BLaER1 treated with 17β-estradiol and CSF1 and Interleukin-3, amounts not matched to agents 10 nM and 100 nM (cell line): ENCODE measurements at regions not wholly inside any gene's neighbourhood (a gene's known extent, or its start where the extent isn't known, plus 50 kb on each side); places are given as distances from the start of the nearest gene placed in this dataset.
A peak's percentile ranks its signal among the peaks of the same experiment; 100 is the strongest.

Experiments
- H3K27ac ChIP-seq, 11 experiments: shearing (Covaris generic); formaldehyde crosslinking; 2 replicates each; pipeline ENCODE4 v1.8.1; 2022
- H3K27me3 ChIP-seq, 11 experiments: shearing (Covaris generic); formaldehyde crosslinking; 2 replicates each; pipeline ENCODE4 v1.8.1; 2022
- H3K36me3 ChIP-seq, 11 experiments: shearing (Covaris generic); formaldehyde crosslinking; 2 replicates each; pipeline ENCODE4 v1.8.1; 2022
- H3K4me1 ChIP-seq, 10 experiments: shearing (Covaris generic); formaldehyde crosslinking; 2 replicates each; pipeline ENCODE4 v1.8.1; 2022
- H3K4me2 ChIP-seq, 11 experiments: shearing (Covaris generic); formaldehyde crosslinking; 2 replicates each; pipeline ENCODE4 v1.8.1; 2022
- H3K4me3 ChIP-seq, 10 experiments: shearing (Covaris generic); formaldehyde crosslinking; 2 replicates each; pipeline ENCODE4 v1.8.1; 2022
- H3K9ac ChIP-seq, 11 experiments: shearing (Covaris generic); formaldehyde crosslinking; 2 replicates each; pipeline ENCODE4 v1.8.1; 2022
- H3K9me3 ChIP-seq, 11 experiments: shearing (Covaris generic); formaldehyde crosslinking; replicated peaks in 1 of 11; 2 replicates each; pipeline ENCODE4 v1.8.1; 2022
- H4K20me1 ChIP-seq, 11 experiments: shearing (Covaris generic); formaldehyde crosslinking; 2 replicates each; pipeline ENCODE4 v1.8.1; 2022
- Cebpa-rat ChIP-seq, 11 experiments: shearing (Covaris generic); IDR thresholded peaks; 2 replicates each; pipeline ENCODE4 v1.8.1; 2022

DNA sequence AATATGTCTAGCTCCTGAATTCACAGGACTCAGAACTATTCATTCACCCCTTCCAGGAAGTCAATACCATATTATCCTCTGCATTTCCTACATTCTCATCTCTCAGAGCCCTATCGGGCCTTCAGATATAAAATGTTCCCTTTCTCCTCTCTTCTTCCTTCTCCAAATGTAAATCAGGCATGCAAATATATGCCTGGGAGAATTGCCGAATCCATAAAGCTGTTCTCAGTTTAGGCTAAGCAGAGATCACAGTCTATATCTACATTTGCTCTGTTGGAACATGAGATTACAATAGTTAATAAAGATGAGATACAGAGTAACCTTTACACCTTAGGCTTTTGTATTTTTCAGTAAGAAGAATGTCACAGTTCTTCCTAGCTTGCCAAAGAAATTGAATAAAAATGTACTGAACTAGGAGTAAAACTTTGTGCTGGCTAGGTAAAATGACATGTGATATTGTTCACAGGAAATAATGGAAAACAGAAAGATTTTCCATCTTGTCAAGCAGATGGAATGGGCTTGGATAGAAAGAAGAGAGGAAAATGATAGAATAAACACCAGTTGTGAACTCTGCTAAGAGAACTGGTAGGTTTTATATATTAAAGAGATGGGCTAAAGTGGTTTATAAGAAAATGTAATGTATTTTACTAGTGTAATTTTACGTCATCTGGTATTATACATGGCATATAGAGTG, 161.5 kb downstream of the NRIP1 start:
- Histone ChIP-seq H3K36me3 (no peaks in the 10 kb centered on the region), H4K20me1 (no peaks in the 10 kb centered on the region), H3K4me2 (no peak overlapping the region), H3K27ac (no peak overlapping the region), H3K27me3 (no peaks in the 10 kb centered on the region), H3K4me1 (peaks cover 0 to 9% (median 0%) of the 10 kb centered on the region in 10 experiments; a peak in 4 of 20 replicates), H3K9me3 (0 out of 22 replicates have a peak, but pooled peaks cover 0 to 5% (median 0%) of the 10 kb centered on the region in 11 experiments), H3K4me3 (no peak overlapping the region), H3K9ac (no peak overlapping the region)
- TF ChIP-seq Cebpa-rat (IDR thresholded peaks at IDR 0.05), result no peak

- Histone ChIP-seq H3K9me3 (0 out of 22 replicates have a peak, but pooled peaks cover 0 to 5% (median 0%) of the 10 kb centered on the region in 11 experiments), H4K20me1 (no peaks in the 10 kb centered on the region), H3K27me3 (no peaks in the 10 kb centered on the region), H3K9ac (no peak overlapping the region), H3K4me3 (no peak overlapping the region), H3K36me3 (no peaks in the 10 kb centered on the region), H3K27ac (no peak overlapping the region), H3K4me2 (peak overlapping the region in 2 of 11 experiments; percentile 10 to 13; a peak in 3 of 22 replicates), H3K4me1 (peaks cover 0 to 9% (median 0%) of the 10 kb centered on the region in 10 experiments; a peak in 4 of 20 replicates)
- no peak for TF ChIP-seq Cebpa-rat (IDR thresholded peaks at IDR 0.05)
Measured at GRCh38 chr21:14901482-14901958, 163.3 kb downstream of the NRIP1 start.

GRCh38 chr21:14900611-14901010, 164.2 kb downstream of the NRIP1 start:
- H3K36me3 ChIP-seq, result no peaks in the 10 kb centered on the region
- H3K9me3 ChIP-seq, result no peaks in the 10 kb centered on the region
- no peaks in the 10 kb centered on the region for H4K20me1 ChIP-seq
- H3K4me1 ChIP-seq, result peaks cover 0 to 9% (median 0%) of the 10 kb centered on the region in 10 experiments; a peak in 4 of 20 replicates
- TF ChIP-seq Cebpa-rat (IDR thresholded peaks at IDR 0.05), result no peak
- no peaks in the 10 kb centered on the region for H3K27me3 ChIP-seq
- H3K27ac ChIP-seq, result no peak overlapping the region
- no peak overlapping the region for H3K4me2 ChIP-seq
- no peak overlapping the region for H3K4me3 ChIP-seq
- no peak overlapping the region for H3K9ac ChIP-seq

GRCh38 chr21:14900058-14900457, 164.7 kb downstream of the NRIP1 start:
- no peak for TF ChIP-seq Cebpa-rat (IDR thresholded peaks at IDR 0.05)
- Histone ChIP-seq H4K20me1 (no peaks in the 10 kb centered on the region), H3K9ac (no peak overlapping the region), H3K4me2 (no peak overlapping the region), H3K4me3 (no peak overlapping the region), H3K27me3 (no peaks in the 10 kb centered on the region), H3K4me1 (peaks cover 0 to 9% (median 0%) of the 10 kb centered on the region in 10 experiments; a peak in 4 of 20 replicates), H3K36me3 (no peaks in the 10 kb centered on the region), H3K9me3 (no peaks in the 10 kb centered on the region), H3K27ac (no peak overlapping the region)

GRCh38 chr21:14895792-14896191, 169.0 kb downstream of the NRIP1 start:
- H4K20me1 ChIP-seq, result no peaks in the 10 kb centered on the region
- no peaks in the 10 kb centered on the region for H3K4me1 ChIP-seq
- no peak for TF ChIP-seq Cebpa-rat (IDR thresholded peaks at IDR 0.05)
- H3K9ac ChIP-seq, result no peak overlapping the region
- no peaks in the 10 kb centered on the region for H3K9me3 ChIP-seq
- H3K27me3 ChIP-seq, result no peaks in the 10 kb centered on the region
- H3K4me3 ChIP-seq, result no peak overlapping the region
- H3K27ac ChIP-seq, result no peak overlapping the region
- no peaks in the 10 kb centered on the region for H3K36me3 ChIP-seq
- no peak overlapping the region for H3K4me2 ChIP-seq

DNA sequence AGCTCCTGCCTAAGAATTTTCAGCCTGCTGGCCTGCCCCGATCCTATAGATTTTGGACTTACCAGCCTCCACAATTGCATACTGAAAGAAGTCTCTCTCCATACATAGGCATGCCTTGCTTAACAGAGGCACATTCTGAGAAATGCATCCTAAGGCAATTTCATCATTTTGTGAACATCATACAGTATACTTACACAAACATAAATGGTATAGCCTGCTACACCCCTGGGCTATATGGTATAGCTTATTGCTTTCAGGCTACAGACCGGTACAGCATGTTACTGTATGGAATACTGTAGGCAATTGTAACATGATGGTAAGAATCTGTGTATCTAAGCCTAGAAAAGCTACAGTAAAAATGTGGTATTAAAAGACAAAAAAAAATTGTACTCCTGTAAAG, 174.7 kb downstream of the NRIP1 start:
- Histone ChIP-seq H3K4me2 (peak overlapping the region in 6 of 11 experiments; percentile 5 to 80 (median 56); a peak in 5 of 22 replicates), H3K4me3 (no peak overlapping the region), H3K9ac (no peak overlapping the region), H3K4me1 (peaks cover 10 to 20% (median 17%) of the 10 kb centered on the region in 10 experiments; a peak in 18 of 20 replicates), H3K27me3 (no peaks in the 10 kb centered on the region), H3K27ac (no peak overlapping the region), H3K36me3 (no peaks in the 10 kb centered on the region), H3K9me3 (peaks cover 0 to 7% (median 0%) of the 10 kb centered on the region in 11 experiments; a peak in 2 of 22 replicates), H4K20me1 (no peaks in the 10 kb centered on the region; a peak in 1 of 22 replicates)
- no peak for TF ChIP-seq Cebpa-rat (IDR thresholded peaks at IDR 0.05)

- no peak overlapping the region for H3K27ac ChIP-seq
- H4K20me1 ChIP-seq, result no peaks in the 10 kb centered on the region; a peak in 1 of 22 replicates
- no peak for TF ChIP-seq Cebpa-rat (IDR thresholded peaks at IDR 0.05)
- H3K36me3 ChIP-seq, result no peaks in the 10 kb centered on the region
- peaks cover 0 to 7% (median 0%) of the 10 kb centered on the region in 11 experiments; a peak in 2 of 22 replicates for H3K9me3 ChIP-seq
- H3K9ac ChIP-seq, result no peak overlapping the region
- H3K4me1 ChIP-seq, result peaks cover 10 to 20% (median 17%) of the 10 kb centered on the region in 10 experiments; a peak in 18 of 20 replicates
- H3K4me2 ChIP-seq, result peak overlapping the region; percentile 11 to 80 (median 54); a peak in 19 of 22 replicates
- H3K4me3 ChIP-seq, result no peak overlapping the region
- no peaks in the 10 kb centered on the region for H3K27me3 ChIP-seq
Measured at GRCh38 chr21:14889080-14889810, 175.6 kb downstream of the NRIP1 start.

GRCh38 chr21:14888202-14888601, 176.6 kb downstream of the NRIP1 start:
- no peak for TF ChIP-seq Cebpa-rat (IDR thresholded peaks at IDR 0.05)
- H3K27me3 ChIP-seq, result no peaks in the 10 kb centered on the region
- no peak overlapping the region for H3K27ac ChIP-seq
- no peak overlapping the region for H3K9ac ChIP-seq
- no peaks in the 10 kb centered on the region for H3K36me3 ChIP-seq
- peaks cover 0 to 7% (median 0%) of the 10 kb centered on the region in 11 experiments; a peak in 2 of 22 replicates for H3K9me3 ChIP-seq
- H4K20me1 ChIP-seq, result no peaks in the 10 kb centered on the region; a peak in 1 of 22 replicates
- H3K4me1 ChIP-seq, result peaks cover 10 to 20% (median 17%) of the 10 kb centered on the region in 10 experiments; a peak in 18 of 20 replicates
- no peak overlapping the region for H3K4me3 ChIP-seq
- H3K4me2 ChIP-seq, result peak overlapping the region in 7 of 11 experiments; percentile 51 to 80 (median 62); a peak in 10 of 22 replicates

- Histone ChIP-seq H3K4me3 (no peak overlapping the region), H3K4me1 (peaks cover 10 to 20% (median 17%) of the 10 kb centered on the region in 10 experiments; a peak in 18 of 20 replicates), H3K9me3 (peaks cover 0 to 7% (median 0%) of the 10 kb centered on the region in 11 experiments; a peak in 2 of 22 replicates), H3K27me3 (no peaks in the 10 kb centered on the region), H4K20me1 (no peaks in the 10 kb centered on the region; a peak in 1 of 22 replicates), H3K4me2 (no peak overlapping the region), H3K36me3 (no peaks in the 10 kb centered on the region), H3K9ac (no peak overlapping the region), H3K27ac (no peak overlapping the region)
- no peak for TF ChIP-seq Cebpa-rat (IDR thresholded peaks at IDR 0.05)
Measured at GRCh38 chr21:14886001-14886400, 178.8 kb downstream of the NRIP1 start.
